B cell (primary cell): ENCODE measurements at regions not wholly inside any gene's neighbourhood (a gene's known extent, or its start where the extent isn't known, plus 50 kb on each side); places are given as distances from the start of the nearest gene placed in this dataset.

Source experiments
- ATAC-seq: fragments of 200-7000 bp; cut with Tn5 transposase; one replicate; pipeline ENCODE4 v1.10.0; 2021; ENCODE audit warnings: low read depth, mild to moderate bottlenecking, moderate number of reproducible peaks, moderate library complexity
- CTCF ChIA-PET: fragments of 350-600 bp; sonication (Branson Sonifier 250); formaldehyde crosslinking; loops from one replicate; lab custom pipeline; 2021; ENCODE audit warnings: antibody characterized with exemption, inconsistent platforms; lab: Charles Lee
- POLR2A ChIA-PET: fragments of 350-600 bp; sonication (Branson Sonifier 250); formaldehyde crosslinking; loops from one replicate; lab custom pipeline; 2021; ENCODE audit warnings: antibody characterized with exemption; lab: Charles Lee
- DNase-seq: peaks from one replicate; pipeline ENCODE4 v3.0.0; 2013
- H2AFZ ChIP-seq: 2 replicates; pipeline ENCODE4 v1.6.1; 2012; ENCODE audit warnings: mild to moderate bottlenecking, low read depth, low read length; ENCODE audit not compliant: insufficient read depth, poor library complexity, severe bottlenecking
- H3K27ac ChIP-seq, 2 donors: 1 replicate in 1 of 2; 2 replicates in 1 of 2; pipeline ENCODE4 v1.5.1; 2012 to 2013; ENCODE audit warnings: low read length in 2 of 2, mild to moderate bottlenecking in 2 of 2, moderate library complexity in 1 of 2
- H3K27me3 ChIP-seq, 4 experiments: fragments of 200-600 bp in 1 of 4; sonication (generic) in 1 of 4; replicated peaks in 1 of 4; 1 replicate in 2 of 4; 2 replicates in 2 of 4; pipeline versions ENCODE4 v1.6.1 to v1.7.0; 2013 to 2016; ENCODE audit warnings: low read length in 3 of 4, mild to moderate bottlenecking in 2 of 4, mixed read lengths in 1 of 4, moderate library complexity in 1 of 4; ENCODE audit not compliant: insufficient read depth in 4 of 4, control insufficient read depth in 3 of 4; ENCODE audit errors: control extremely low read depth in 1 of 4
- H3K36me3 ChIP-seq, 2 experiments: replicated peaks in 1 of 2; 1 replicate in 1 of 2; 2 replicates in 1 of 2; pipeline versions ENCODE4 v1.6.1 to v1.7.1; 2013; ENCODE audit warnings: low read length in 1 of 2; ENCODE audit not compliant: insufficient read depth in 2 of 2, control insufficient read depth in 1 of 2; ENCODE audit errors: control extremely low read depth in 1 of 2, extremely low read depth in 1 of 2
- H3K4me1 ChIP-seq, 2 donors: fragments of 200-600 bp in 1 of 2; sonication (generic) in 1 of 2; 1 replicate in 1 of 2; 2 replicates in 1 of 2; pipeline versions ENCODE4 v1.5.1 to v1.6.1; 2013 to 2017; ENCODE audit warnings: low read length in 2 of 2; ENCODE audit not compliant: control insufficient read depth in 2 of 2, insufficient read depth in 2 of 2
- H3K4me2 ChIP-seq: replicated peaks from 2 replicates; pipeline ENCODE3; 2012; ENCODE audit warnings: mild to moderate bottlenecking, low read depth, low read length; ENCODE audit not compliant: poor library complexity, severe bottlenecking
- H3K4me3 ChIP-seq, 5 experiments: fragments of 200-600 bp in 1 of 5; sonication (generic) in 1 of 5; 1 replicate in 3 of 5; 2 replicates in 2 of 5; pipeline versions ENCODE4 v1.5.1 to v1.7.0; 2011 to 2016; ENCODE audit warnings: low read length in 4 of 5, mild to moderate bottlenecking in 4 of 5, low read depth in 2 of 5, control low read depth in 1 of 5, moderate library complexity in 1 of 5; ENCODE audit not compliant: insufficient read depth in 1 of 5; ENCODE audit errors: control extremely low read depth in 1 of 5, extremely low read depth in 1 of 5
- H3K79me2 ChIP-seq: fragments of 200-600 bp; sonication (generic); one replicate; pipeline ENCODE4 v1.6.0; 2016; ENCODE audit warnings: low read length; ENCODE audit not compliant: control insufficient read depth, insufficient read depth
- H3K9ac ChIP-seq: fragments of 200-600 bp; sonication (generic); 2 replicates; pipeline ENCODE4 v1.6.1; 2017; ENCODE audit warnings: mild to moderate bottlenecking, low read length, moderate library complexity
- H3K9me3 ChIP-seq, 3 donors: one replicate each; pipeline versions ENCODE4 v1.6.1 to v1.7.1; 2013; ENCODE audit warnings: low read length in 2 of 3; ENCODE audit not compliant: control insufficient read depth in 2 of 3, insufficient read depth in 1 of 3; ENCODE audit errors: control extremely low read depth in 1 of 3
- H4K20me1 ChIP-seq: 2 replicates; pipeline ENCODE4 v1.6.0; 2012; ENCODE audit warnings: mild to moderate bottlenecking, low read length; ENCODE audit not compliant: insufficient read depth, control insufficient read depth, poor library complexity, severe bottlenecking
- H3K27ac Mint-ChIP-seq: one replicate; pipeline ENCODE4 v1.8.0; 2021; ENCODE audit warnings: mixed read lengths
- H3K27me3 Mint-ChIP-seq: one replicate; pipeline ENCODE4 v1.8.0; 2021; ENCODE audit warnings: mixed read lengths
- H3K4me1 Mint-ChIP-seq: one replicate; pipeline ENCODE4 v1.8.0; 2021; ENCODE audit warnings: mixed read lengths
- H3K4me3 Mint-ChIP-seq: one replicate; pipeline ENCODE4 v1.8.0; 2021; ENCODE audit warnings: mixed read lengths
- H3K9me3 Mint-ChIP-seq: one replicate; pipeline ENCODE4 v1.8.0; 2022; ENCODE audit warnings: mixed read lengths; ENCODE audit not compliant: insufficient read depth
- CTCF ChIP-seq: fragments of 200-600 bp; IDR thresholded peaks from one replicate; pipeline ENCODE4 v1.8.0; 2022; ENCODE audit warnings: antibody characterized with exemption, mild to moderate bottlenecking
- EZH2 ChIP-seq: IDR thresholded peaks from 2 replicates; pipeline ENCODE4 v1.6.1; 2012; ENCODE audit warnings: borderline replicate concordance, low read depth, mild to moderate bottlenecking, moderate library complexity, low read length; ENCODE audit not compliant: insufficient read depth, poor library complexity, severe bottlenecking
- WGBS: methylation state at CpG from one replicate; pipeline ENCODE4 v1.1.5; 2013; ENCODE audit warnings: missing lambda C conversion rate; ENCODE audit not compliant: insufficient coverage; 5-methylcytosine and 5-hydroxymethylcytosine counted together
- intact Hi-C: fragments of 100-400 bp; cut with micrococcal nuclease; formaldehyde crosslinking; loops from one replicate; pipeline ENCODE4 v1.10.0; 2022

GRCh38 chr20:39277185-39277584 lies 315.0 kb downstream of the DHX35 start:
- Mint-ChIP-seq H3K9me3 (no peaks in the 10 kb centered on the region), H3K4me3 (no peak overlapping the region), H3K27me3 (peaks cover 11% of the 10 kb centered on the region), H3K4me1 (no peaks in the 10 kb centered on the region), H3K27ac (no peak overlapping the region)
- Histone ChIP-seq H3K4me2 (no peak overlapping the region), H2AFZ (no peak overlapping the region), H3K27ac (no peak overlapping the region), H3K9me3 (peaks cover 0 to 3% (median 0%) of the 10 kb centered on the region in 3 donors), H3K79me2 (no peaks in the 10 kb centered on the region), H3K9ac (no peak overlapping the region), H3K36me3 (no peaks in the 10 kb centered on the region), H4K20me1 (no peaks in the 10 kb centered on the region), H3K27me3 (peaks cover 0 to 9% (median 0%) of the 10 kb centered on the region in 4 experiments), H3K4me3 (no peak overlapping the region), H3K4me1 (no peaks in the 10 kb centered on the region)
- ATAC-seq = no peak
- POLR2A ChIA-PET = no interaction called here
- intact Hi-C loops = no loop called here
- CTCF ChIA-PET = interaction anchor here (0.8 to 1.1 kb wide), 3 partner anchors 8 to 13 kb away, joined by 3 to 4 read pairs (median 3); no protein-coding TSS in a partner anchor
- no peak for DNase-seq
- 90% methylated on average over 7 of the region's 7 CpGs for WGBS
- TF ChIP-seq EZH2 (no peak), CTCF (no peak)

GRCh38 chr20:39270837-39271604 lies 308.9 kb downstream of the DHX35 start:
- H3K4me2 ChIP-seq = no peak overlapping the region
- no peaks in the 10 kb centered on the region for H4K20me1 ChIP-seq
- Mint-ChIP-seq H3K27me3 (no peaks in the 10 kb centered on the region), H3K9me3 (no peaks in the 10 kb centered on the region), H3K4me3 (no peak overlapping the region), H3K4me1 (no peaks in the 10 kb centered on the region), H3K27ac (no peak overlapping the region)
- intact Hi-C loops = no loop called here
- H3K27ac ChIP-seq = no peak overlapping the region
- WGBS = 69% methylated on average over 10 of the region's 10 CpGs
- no peaks in the 10 kb centered on the region for H3K36me3 ChIP-seq
- ATAC-seq (no peak), DNase-seq (no peak)
- H3K9ac ChIP-seq = no peak overlapping the region
- no peaks in the 10 kb centered on the region for H3K9me3 ChIP-seq
- H3K4me1 ChIP-seq = no peaks in the 10 kb centered on the region
- ChIA-PET POLR2A (no interaction called here), CTCF (interaction anchor here (0.8 to 6.2 kb wide), 4 partner anchors 8 to 602 kb away, joined by 3 to 55 read pairs (median 4); no protein-coding TSS in a partner anchor)
- H3K4me3 ChIP-seq = no peak overlapping the region
- H2AFZ ChIP-seq = no peak overlapping the region
- TF ChIP-seq CTCF = no peak
- no peaks in the 10 kb centered on the region for H3K79me2 ChIP-seq
- peaks cover 0 to 3% (median 0%) of the 10 kb centered on the region in 4 experiments for H3K27me3 ChIP-seq
